Mesenchymal stem cell (in vitro differentiated cells and primary cell): ENCODE measurements at regions not wholly inside any gene's neighbourhood (a gene's known extent, or its start where the extent isn't known, plus 50 kb on each side); places are given as distances from the start of the nearest gene placed in this dataset.

ENCODE experiments used
- DNase-seq: peaks from one replicate; pipeline ENCODE4 v3.0.0-alpha.2; 2013
- H2AFZ ChIP-seq: one replicate; pipeline ENCODE4 v1.6.1; 2013; ENCODE audit warnings: low read depth, mild to moderate bottlenecking, control low read depth, inconsistent platforms, low read length, moderate library complexity
- H2AK5ac ChIP-seq: 2 replicates; pipeline ENCODE4 v1.6.1; 2013; ENCODE audit warnings: low read length, moderate library complexity, mild to moderate bottlenecking, inconsistent platforms; ENCODE audit not compliant: severe bottlenecking
- H2BK120ac ChIP-seq: one replicate; pipeline ENCODE4 v1.6.1; 2013; ENCODE audit warnings: low read depth, mild to moderate bottlenecking, inconsistent platforms, low read length, moderate library complexity
- H2BK12ac ChIP-seq, 2 experiments: one replicate each; pipeline ENCODE4 v1.6.1; 2013; ENCODE audit warnings: inconsistent platforms in 2 of 2, low read length in 2 of 2, mild to moderate bottlenecking in 2 of 2, moderate library complexity in 2 of 2, control low read depth in 1 of 2
- H2BK15ac ChIP-seq: one replicate; pipeline ENCODE4 v1.6.1; 2013; ENCODE audit warnings: mild to moderate bottlenecking, low read depth, inconsistent platforms; ENCODE audit not compliant: poor library complexity, severe bottlenecking
- H2BK5ac ChIP-seq: 2 replicates; pipeline ENCODE4 v1.6.1; 2013; ENCODE audit warnings: low read depth, mild to moderate bottlenecking, low read length, control low read depth, inconsistent platforms; ENCODE audit not compliant: poor library complexity, severe bottlenecking
- H3K14ac ChIP-seq, 2 experiments: one replicate each; pipeline ENCODE4 v1.6.1; 2013; ENCODE audit warnings: inconsistent platforms in 2 of 2, low read length in 2 of 2, control low read depth in 1 of 2, mild to moderate bottlenecking in 1 of 2, moderate library complexity in 1 of 2
- H3K18ac ChIP-seq, 2 experiments: one replicate each; pipeline ENCODE4 v1.6.1; 2013; ENCODE audit warnings: inconsistent platforms in 2 of 2, low read length in 2 of 2, control low read depth in 1 of 2, low read depth in 1 of 2, mild to moderate bottlenecking in 1 of 2
- H3K23ac ChIP-seq, 2 experiments: one replicate each; pipeline ENCODE4 v1.6.1; 2013; ENCODE audit warnings: inconsistent platforms in 2 of 2, low read length in 2 of 2, mild to moderate bottlenecking in 2 of 2, moderate library complexity in 2 of 2, control low read depth in 1 of 2
- H3K27ac ChIP-seq: 2 replicates; pipeline ENCODE4 v1.5.1; 2013; ENCODE audit warnings: mild to moderate bottlenecking, moderate library complexity, low read length, control low read depth, inconsistent platforms; ENCODE audit not compliant: poor library complexity, severe bottlenecking
- H3K27me3 ChIP-seq, 2 experiments: 2 replicates each; pipeline versions ENCODE4 v1.6.1 to v1.7.0; 2013; ENCODE audit warnings: low read length in 2 of 2, mild to moderate bottlenecking in 2 of 2, moderate library complexity in 2 of 2, control low read depth in 1 of 2, inconsistent platforms in 1 of 2; ENCODE audit not compliant: control insufficient read depth in 1 of 2, insufficient read depth in 1 of 2
- H3K36me3 ChIP-seq, 2 experiments: 2 replicates each; pipeline versions ENCODE4 v1.6.1 to v1.7.0; 2013; ENCODE audit warnings: low read length in 2 of 2, control low read depth in 1 of 2, inconsistent platforms in 1 of 2, low read depth in 1 of 2, mild to moderate bottlenecking in 1 of 2; ENCODE audit not compliant: insufficient read depth in 2 of 2, control insufficient read depth in 1 of 2
- H3K4ac ChIP-seq, 2 experiments: one replicate each; pipeline ENCODE4 v1.6.1; 2013; ENCODE audit warnings: inconsistent platforms in 2 of 2, low read length in 2 of 2, mild to moderate bottlenecking in 2 of 2, moderate library complexity in 2 of 2, control low read depth in 1 of 2, low read depth in 1 of 2
- H3K4me1 ChIP-seq: 2 replicates; pipeline ENCODE4 v1.6.1; 2013; ENCODE audit warnings: low read depth, low read length, control low read depth; ENCODE audit not compliant: control insufficient read depth, insufficient read depth
- H3K4me2 ChIP-seq: 2 replicates; pipeline ENCODE4 v1.6.1; 2013; ENCODE audit warnings: low read length, mild to moderate bottlenecking, inconsistent platforms; ENCODE audit not compliant: poor library complexity, severe bottlenecking
- H3K4me3 ChIP-seq, 2 experiments: 2 replicates each; pipeline versions ENCODE4 v1.5.1 to v1.7.0; 2013; ENCODE audit warnings: low read length in 2 of 2, mild to moderate bottlenecking in 2 of 2, control low read depth in 1 of 2, low read depth in 1 of 2; ENCODE audit not compliant: insufficient read depth in 1 of 2
- H3K79me1 ChIP-seq: replicated peaks from 2 replicates; pipeline ENCODE4 v1.6.1; 2013; ENCODE audit warnings: mild to moderate bottlenecking, control low read depth, low read length, inconsistent platforms; ENCODE audit not compliant: poor library complexity, severe bottlenecking
- H3K9ac ChIP-seq: 2 replicates; pipeline ENCODE4 v1.7.0; 2013; ENCODE audit warnings: mild to moderate bottlenecking, low read length, moderate library complexity
- H3K9me3 ChIP-seq: 2 replicates; pipeline ENCODE4 v1.7.0; 2013; ENCODE audit warnings: mild to moderate bottlenecking, low read length; ENCODE audit not compliant: control insufficient read depth
- H4K8ac ChIP-seq: one replicate; pipeline ENCODE4 v1.6.1; 2013; ENCODE audit warnings: inconsistent platforms, mild to moderate bottlenecking, low read length, moderate library complexity
- H4K91ac ChIP-seq: one replicate; pipeline ENCODE4 v1.6.1; 2013; ENCODE audit warnings: mild to moderate bottlenecking, low read length, inconsistent platforms
- WGBS: methylation state at CpG from one replicate; pipeline ENCODE4 v1.1.7; 2013; ENCODE audit warnings: mixed read lengths; 5-methylcytosine and 5-hydroxymethylcytosine counted together

DNA sequence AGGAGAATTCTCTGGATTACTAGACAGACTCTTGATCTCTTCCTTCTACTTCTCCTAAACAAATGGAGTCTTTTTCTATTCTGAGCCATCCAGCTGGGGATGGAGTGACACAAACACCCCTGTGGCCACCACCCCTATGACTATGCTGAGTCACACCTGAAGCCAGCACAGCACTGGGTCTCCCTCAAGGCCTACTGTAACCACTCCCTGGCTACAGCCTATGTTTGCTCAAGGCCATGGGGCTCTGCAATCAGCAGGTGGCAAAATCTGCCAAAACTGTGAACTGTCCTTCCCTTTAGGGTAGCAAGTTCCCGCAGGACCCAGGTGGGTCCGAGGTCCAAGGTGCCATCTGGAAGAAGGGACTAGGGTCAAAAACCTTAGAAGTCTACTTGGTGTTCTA, 132.3 kb downstream of the TINAG start:
- no peak overlapping the region for H2BK15ac ChIP-seq
- no peak overlapping the region for H2BK120ac ChIP-seq
- no peak overlapping the region for H2BK12ac ChIP-seq
- H3K27me3 ChIP-seq = no peaks in the 10 kb centered on the region
- H3K23ac ChIP-seq = no peak overlapping the region
- H2BK5ac ChIP-seq = no peak overlapping the region
- DNase-seq = no peak
- no peak overlapping the region for H2AK5ac ChIP-seq
- no peaks in the 10 kb centered on the region for H3K79me1 ChIP-seq
- no peaks in the 10 kb centered on the region for H3K4me1 ChIP-seq
- H3K14ac ChIP-seq = no peak overlapping the region
- 93% methylated on average over 2 of the region's 2 CpGs for WGBS
- H3K9me3 ChIP-seq = no peaks in the 10 kb centered on the region
- no peaks in the 10 kb centered on the region for H3K36me3 ChIP-seq
- no peak overlapping the region for H4K91ac ChIP-seq
- no peak overlapping the region for H3K18ac ChIP-seq
- H3K4ac ChIP-seq = no peak overlapping the region
- no peak overlapping the region for H3K4me3 ChIP-seq
- H4K8ac ChIP-seq = no peak overlapping the region
- no peak overlapping the region for H3K4me2 ChIP-seq
- H3K9ac ChIP-seq = no peak overlapping the region
- H3K27ac ChIP-seq = no peak overlapping the region
- H2AFZ ChIP-seq = no peak overlapping the region

DNA sequence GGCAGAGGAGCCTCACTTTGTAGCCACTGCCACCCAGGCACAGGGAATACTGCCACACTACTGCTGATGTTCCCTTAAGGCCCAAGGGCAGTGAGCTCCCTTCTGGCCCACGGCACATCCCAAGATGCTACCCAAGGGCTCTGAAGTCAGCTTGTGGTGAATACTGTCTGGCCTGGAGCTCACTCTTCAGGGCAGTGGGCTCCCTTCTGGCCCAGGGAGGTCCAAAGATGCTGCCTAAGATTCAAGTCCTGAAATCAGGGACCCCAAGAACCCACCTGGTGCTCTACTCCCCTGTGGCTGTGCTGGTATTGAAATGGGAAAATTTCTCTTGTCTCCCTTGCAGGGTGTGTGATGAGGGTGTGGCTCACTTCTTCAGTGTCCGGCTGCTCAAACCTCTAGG, 132.8 kb downstream of the TINAG start:
- Histone ChIP-seq H3K14ac (no peak overlapping the region), H3K36me3 (no peaks in the 10 kb centered on the region), H3K4me2 (no peak overlapping the region), H3K9ac (no peak overlapping the region), H3K4ac (no peak overlapping the region), H2BK15ac (no peak overlapping the region), H3K27me3 (no peaks in the 10 kb centered on the region), H2BK5ac (no peak overlapping the region), H3K4me1 (no peaks in the 10 kb centered on the region), H3K23ac (no peak overlapping the region), H3K4me3 (no peak overlapping the region), H3K9me3 (no peaks in the 10 kb centered on the region), H3K79me1 (no peaks in the 10 kb centered on the region), H4K8ac (no peak overlapping the region), H3K18ac (no peak overlapping the region), H4K91ac (no peak overlapping the region), H2BK12ac (no peak overlapping the region), H2AFZ (no peak overlapping the region), H2AK5ac (no peak overlapping the region), H2BK120ac (no peak overlapping the region), H3K27ac (no peak overlapping the region)
- WGBS = 98% methylated on average over 2 of the region's 2 CpGs
- DNase-seq = no peak

DNA sequence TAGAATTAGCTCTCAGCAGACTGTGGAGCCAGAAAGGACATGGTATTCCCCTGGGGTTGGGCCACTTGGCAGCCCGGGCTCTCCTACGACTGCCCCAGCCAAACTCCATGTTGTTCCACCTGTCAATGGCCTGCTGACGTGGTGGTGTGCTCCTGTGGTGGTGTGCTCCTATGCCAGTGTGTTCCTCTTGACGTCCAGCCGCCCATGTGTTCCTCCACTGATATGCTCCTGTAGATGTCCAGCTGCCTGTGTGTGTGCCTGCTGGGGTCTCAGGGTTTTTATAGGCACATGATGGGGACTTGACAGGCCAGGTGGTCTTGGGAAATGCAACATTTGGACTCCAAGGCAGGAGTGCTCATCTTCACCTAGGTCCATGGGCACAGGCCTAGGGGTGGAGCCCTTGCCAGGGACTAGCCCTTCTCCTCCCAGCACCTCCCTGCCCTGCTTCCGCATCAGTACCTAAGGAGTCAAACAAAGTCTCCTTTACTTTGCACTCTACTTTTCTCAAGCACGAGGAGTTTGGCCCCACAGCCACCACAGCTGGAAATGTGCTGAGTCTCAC, 133.5 kb downstream of the TINAG start:
- no peak overlapping the region for H3K23ac ChIP-seq
- no peak overlapping the region for H4K91ac ChIP-seq
- no peak overlapping the region for H2AFZ ChIP-seq
- no peak overlapping the region for H2BK15ac ChIP-seq
- H3K79me1 ChIP-seq = no peaks in the 10 kb centered on the region
- H3K9me3 ChIP-seq = no peaks in the 10 kb centered on the region
- H3K9ac ChIP-seq = no peak overlapping the region
- peak overlapping the region in 1 of 2 experiments; percentile 23 for H3K14ac ChIP-seq
- 86% methylated on average over 7 of the region's 7 CpGs for WGBS
- DNase-seq = no peak
- H2BK120ac ChIP-seq = no peak overlapping the region
- no peak overlapping the region for H3K18ac ChIP-seq
- H3K4me2 ChIP-seq = no peak overlapping the region
- no peak overlapping the region for H4K8ac ChIP-seq
- H2BK5ac ChIP-seq = no peak overlapping the region
- no peak overlapping the region for H2BK12ac ChIP-seq
- no peak overlapping the region for H2AK5ac ChIP-seq
- no peaks in the 10 kb centered on the region for H3K27me3 ChIP-seq
- no peaks in the 10 kb centered on the region for H3K4me1 ChIP-seq
- no peak overlapping the region for H3K27ac ChIP-seq
- H3K4me3 ChIP-seq = no peak overlapping the region
- no peak overlapping the region for H3K4ac ChIP-seq
- no peaks in the 10 kb centered on the region for H3K36me3 ChIP-seq

DNA sequence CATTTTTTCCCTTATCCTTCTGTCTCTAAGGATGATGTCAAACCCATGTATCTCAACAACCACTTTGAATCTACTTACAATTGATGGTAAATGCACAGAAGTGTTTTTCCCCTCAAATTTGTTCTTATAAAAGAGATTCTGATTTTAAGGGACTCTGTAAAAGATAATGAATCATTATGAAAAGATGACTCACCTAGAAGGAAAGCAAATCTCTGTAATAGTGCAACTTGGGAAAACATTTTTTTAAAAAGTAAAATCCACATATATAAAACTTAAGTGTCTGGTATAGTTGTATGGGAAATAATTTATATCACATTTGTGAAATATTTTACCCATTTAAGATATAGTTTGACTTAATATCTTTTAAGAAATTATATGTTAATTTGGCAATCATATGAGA, 137.0 kb downstream of the TINAG start:
- Histone ChIP-seq H3K18ac (no peak overlapping the region), H3K4me3 (no peak overlapping the region), H2AFZ (no peak overlapping the region), H2BK120ac (no peak overlapping the region), H3K9ac (no peak overlapping the region), H3K14ac (no peak overlapping the region), H2BK5ac (no peak overlapping the region), H3K79me1 (no peaks in the 10 kb centered on the region), H2AK5ac (no peak overlapping the region), H3K23ac (no peak overlapping the region), H3K4me1 (no peaks in the 10 kb centered on the region), H2BK12ac (no peak overlapping the region), H3K4ac (no peak overlapping the region), H2BK15ac (no peak overlapping the region), H3K9me3 (no peaks in the 10 kb centered on the region), H3K27me3 (no peaks in the 10 kb centered on the region), H4K91ac (no peak overlapping the region), H3K36me3 (no peaks in the 10 kb centered on the region), H4K8ac (no peak overlapping the region), H3K4me2 (no peak overlapping the region), H3K27ac (no peak overlapping the region)
- no peak for DNase-seq
